Type B pancreatic cell (in vitro differentiated cells): ENCODE measurements at regions not wholly inside any gene's neighbourhood (a gene's known extent, or its start where the extent isn't known, plus 50 kb on each side); places are given as distances from the start of the nearest gene placed in this dataset.

Experiments
- DNase-seq: peaks from one replicate; pipeline ENCODE4 v3.0.0; 2021; ENCODE audit warnings: mixed read lengths; ENCODE audit not compliant: unreplicated experiment; ENCODE audit errors: extremely low spot score
- H3K27ac Mint-ChIP-seq: 2 replicates; pipeline ENCODE4 v1.8.0; 2021; ENCODE audit warnings: mild to moderate bottlenecking, mixed read lengths
- H3K27me3 Mint-ChIP-seq: 2 replicates; pipeline ENCODE4 v1.8.0; 2021; ENCODE audit warnings: mixed read lengths
- H3K36me3 Mint-ChIP-seq: 2 replicates; pipeline ENCODE4 v1.8.0; 2021; ENCODE audit warnings: mixed read lengths
- H3K4me1 Mint-ChIP-seq: one replicate; pipeline ENCODE4 v1.8.0; 2021; ENCODE audit warnings: mixed read lengths; ENCODE audit not compliant: unreplicated experiment
- H3K4me3 Mint-ChIP-seq: 2 replicates; pipeline ENCODE4 v1.8.0; 2021; ENCODE audit warnings: mild to moderate bottlenecking, mixed read lengths
- H3K9me3 Mint-ChIP-seq: 2 replicates; pipeline ENCODE4 v1.8.0; 2021; ENCODE audit warnings: mixed read lengths
- CTCF ChIP-seq: fragments of 200-600 bp; sonication (generic); conservative IDR thresholded peaks from 2 replicates; pipeline ENCODE4 v1.5.0; 2021; ENCODE audit warnings: antibody characterized with exemption, mild to moderate bottlenecking

DNA sequence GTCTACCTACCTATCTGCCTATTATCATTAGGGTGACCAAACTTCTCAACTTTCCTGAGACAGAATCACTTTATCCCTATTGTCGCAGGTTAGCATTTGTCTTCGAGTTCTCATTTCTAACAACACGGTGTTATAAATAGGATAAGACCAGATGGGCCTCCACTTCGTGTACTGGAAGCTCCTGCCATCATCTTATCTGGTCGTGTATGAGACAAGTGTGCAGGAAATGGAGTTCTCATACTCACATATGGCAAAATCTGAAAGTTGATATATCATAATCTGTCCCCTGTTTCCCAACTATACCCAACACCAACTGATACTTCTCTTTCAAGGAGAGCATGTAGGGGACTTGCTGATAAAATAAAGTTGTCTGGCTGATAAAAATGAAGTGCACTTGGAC lies 287.4 kb upstream of the FOXK1 start:
- Mint-ChIP-seq H3K27me3 (peaks cover 19% of the 10 kb centered on the region), H3K9me3 (peaks cover 13% of the 10 kb centered on the region), H3K4me3 (no peak overlapping the region), H3K4me1 (no peaks in the 10 kb centered on the region), H3K27ac (no peak overlapping the region), H3K36me3 (peaks cover 4% of the 10 kb centered on the region)
- no peak for TF ChIP-seq CTCF
- DNase-seq = no peak

GRCh38 chr7:4399121-4399520 lies 283.0 kb upstream of the FOXK1 start:
- Mint-ChIP-seq H3K27me3 (peaks cover 17% of the 10 kb centered on the region), H3K4me1 (no peaks in the 10 kb centered on the region), H3K4me3 (no peak overlapping the region), H3K9me3 (peaks cover 7% of the 10 kb centered on the region), H3K27ac (no peak overlapping the region), H3K36me3 (peaks cover 3% of the 10 kb centered on the region)
- TF ChIP-seq CTCF = no peak
- no peak for DNase-seq

- DNase-seq = no peak
These were observed 282.5 kb upstream of the FOXK1 start for GRCh38 chr7:4399596-4399995.

GRCh38 chr7:4406288-4407058 lies 275.6 kb upstream of the FOXK1 start:
- DNase-seq = no peak
- H3K27me3 Mint-ChIP-seq = peaks cover 18% of the 10 kb centered on the region
- TF ChIP-seq CTCF = peak; percentile 13
- no peaks in the 10 kb centered on the region for H3K36me3 Mint-ChIP-seq
- peaks cover 7% of the 10 kb centered on the region for H3K9me3 Mint-ChIP-seq
- no peak overlapping the region for H3K4me3 Mint-ChIP-seq
- no peaks in the 10 kb centered on the region for H3K4me1 Mint-ChIP-seq
- H3K27ac Mint-ChIP-seq = no peak overlapping the region

More at GRCh38 chr7:4399596-4399995, 282.5 kb upstream of the FOXK1 start:
- Mint-ChIP-seq H3K4me3 (no peak overlapping the region), H3K27ac (no peak overlapping the region), H3K36me3 (no peaks in the 10 kb centered on the region), H3K4me1 (no peaks in the 10 kb centered on the region), H3K9me3 (peaks cover 6% of the 10 kb centered on the region), H3K27me3 (peaks cover 12% of the 10 kb centered on the region)
- no peak for TF ChIP-seq CTCF

DNA sequence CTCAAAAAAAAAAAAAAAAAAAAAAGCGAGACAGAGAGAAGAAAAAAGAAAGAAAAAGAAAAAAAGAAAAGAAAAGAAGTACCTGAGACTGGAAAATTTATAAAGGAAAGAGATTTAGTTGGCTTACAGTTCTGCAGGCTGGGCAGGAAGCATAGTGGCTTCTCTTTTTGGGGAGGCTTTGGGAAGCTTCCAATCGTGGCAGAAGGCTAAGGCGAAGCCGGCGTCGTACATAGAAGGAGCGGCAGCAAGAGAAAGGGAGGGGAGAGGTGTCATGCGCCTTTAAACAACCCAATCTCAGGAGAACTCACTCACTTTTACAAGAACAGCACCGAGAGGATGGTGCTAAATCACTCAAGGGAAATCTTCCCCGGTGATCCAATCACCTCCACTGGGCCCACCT lies 272.1 kb upstream of the FOXK1 start:
- Mint-ChIP-seq H3K4me1 (no peaks in the 10 kb centered on the region), H3K4me3 (no peak overlapping the region), H3K36me3 (no peaks in the 10 kb centered on the region), H3K27ac (no peak overlapping the region), H3K27me3 (peaks cover 11% of the 10 kb centered on the region), H3K9me3 (no peaks in the 10 kb centered on the region)
- no peak for DNase-seq
- no peak for TF ChIP-seq CTCF
